ENCODE measurements at regions not wholly inside any gene's neighbourhood (a gene's known extent, or its start where the extent isn't known, plus 50 kb on each side); places are given as distances from the start of the nearest gene placed in this dataset.

DNA sequence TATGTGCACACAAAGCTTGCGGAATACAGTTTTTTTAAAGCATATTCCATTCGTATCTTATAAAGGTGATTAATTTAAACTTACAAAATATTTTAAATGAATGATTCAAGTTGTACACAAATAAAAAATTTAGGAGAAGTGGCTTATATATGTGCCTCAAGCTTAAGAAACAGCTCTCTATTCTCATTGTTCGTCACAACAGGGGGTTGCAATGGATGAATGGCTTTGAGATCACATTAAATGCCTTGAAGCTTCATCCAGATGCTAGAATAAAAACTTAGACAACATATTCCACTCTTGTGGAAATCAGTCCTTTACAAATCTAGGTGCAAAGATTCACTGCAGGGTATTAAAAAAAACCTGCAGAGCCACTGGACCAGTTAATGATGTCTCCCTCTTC, 303.9 kb upstream of the LRFN5 start:
- Histone ChIP-seq H3K9ac (ENCODE audit: low read length in 5 of 5) (no peak overlapping the region), H3K27ac (ENCODE audit: low read depth, low read length) (no peak overlapping the region), H3K4me3 (ENCODE audit: low read depth in 1 of 5, low read length in 5 of 5) (no peak overlapping the region), H3K36me3 (ENCODE audit: control insufficient read depth in 5 of 5, insufficient read depth in 5 of 5, low read length in 5 of 5) (no peaks in the 10 kb centered on the region), H3K9me3 (ENCODE audit: control insufficient read depth in 5 of 5, low read length in 5 of 5) (no peaks in the 10 kb centered on the region), H3K27me3 (ENCODE audit: control insufficient read depth in 5 of 5, insufficient read depth in 4 of 5, low read length in 5 of 5) (no peaks in the 10 kb centered on the region), H3K4me1 (ENCODE audit: control insufficient read depth in 5 of 5, insufficient read depth in 5 of 5, low read length in 5 of 5) (no peaks in the 10 kb centered on the region)

GRCh38 chr14:41299924-41300323, 306.8 kb upstream of the LRFN5 start:
- no peaks in the 10 kb centered on the region for H3K9me3 ChIP-seq (ENCODE audit: control insufficient read depth in 5 of 5, low read length in 5 of 5)

GRCh38 chr14:41298328-41298690, 308.4 kb upstream of the LRFN5 start:
- no peaks in the 10 kb centered on the region for H3K36me3 ChIP-seq (ENCODE audit: control insufficient read depth in 5 of 5, insufficient read depth in 5 of 5, low read length in 5 of 5)
- no peaks in the 10 kb centered on the region for H3K27me3 ChIP-seq (ENCODE audit: control insufficient read depth in 5 of 5, insufficient read depth in 4 of 5, low read length in 5 of 5)
- H3K9ac ChIP-seq (ENCODE audit: low read length in 5 of 5) = no peak overlapping the region
- H3K4me3 ChIP-seq (ENCODE audit: low read depth in 1 of 5, low read length in 5 of 5) = no peak overlapping the region
- H3K9me3 ChIP-seq (ENCODE audit: control insufficient read depth in 5 of 5, low read length in 5 of 5) = no peaks in the 10 kb centered on the region
- H3K27ac ChIP-seq (ENCODE audit: low read depth, low read length) = no peak overlapping the region
- no peaks in the 10 kb centered on the region for H3K4me1 ChIP-seq (ENCODE audit: control insufficient read depth in 5 of 5, insufficient read depth in 5 of 5, low read length in 5 of 5)

More at GRCh38 chr14:41299924-41300323, 306.8 kb upstream of the LRFN5 start:
- Histone ChIP-seq H3K4me1 (ENCODE audit: control insufficient read depth in 5 of 5, insufficient read depth in 5 of 5, low read length in 5 of 5) (no peaks in the 10 kb centered on the region), H3K36me3 (ENCODE audit: control insufficient read depth in 5 of 5, insufficient read depth in 5 of 5, low read length in 5 of 5) (no peaks in the 10 kb centered on the region), H3K4me3 (ENCODE audit: low read depth in 1 of 5, low read length in 5 of 5) (no peak overlapping the region), H3K9ac (ENCODE audit: low read length in 5 of 5) (no peak overlapping the region), H3K27me3 (ENCODE audit: control insufficient read depth in 5 of 5, insufficient read depth in 4 of 5, low read length in 5 of 5) (no peaks in the 10 kb centered on the region), H3K27ac (ENCODE audit: low read depth, low read length) (no peak overlapping the region)

DNA sequence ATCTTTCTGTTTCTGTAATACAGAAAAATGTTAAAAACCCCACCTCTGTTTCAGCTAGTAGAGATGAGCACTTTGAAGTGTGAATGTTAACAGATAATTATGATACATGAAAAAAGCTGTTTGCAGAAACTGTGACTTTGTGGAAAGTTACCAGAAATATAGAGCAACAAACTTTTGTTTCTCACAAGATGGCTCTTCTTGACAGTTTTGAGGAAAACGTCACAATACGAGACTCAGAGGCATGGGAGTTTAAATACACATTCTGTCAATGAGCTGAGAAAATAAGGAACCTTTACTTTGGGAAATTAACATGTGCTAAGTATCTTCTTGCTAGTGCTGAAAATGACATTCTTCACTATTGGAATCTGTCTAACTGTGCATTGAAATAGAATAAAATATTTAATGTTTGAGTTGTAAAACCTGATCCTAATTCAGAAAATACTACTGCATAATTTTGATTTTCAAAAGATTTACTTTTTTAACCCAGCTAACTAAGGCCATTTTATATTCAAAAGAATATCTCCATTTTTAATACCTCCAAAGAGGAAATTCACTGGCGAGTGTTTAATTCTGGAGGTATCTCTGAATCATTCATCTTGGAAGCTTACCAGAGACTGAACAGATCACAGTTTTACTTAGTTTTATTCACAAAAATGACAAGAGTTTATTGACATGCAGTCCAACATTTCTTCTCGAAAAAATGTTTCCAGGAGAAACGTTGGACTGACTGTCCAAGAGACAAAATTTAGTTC, 308.9 kb upstream of the LRFN5 start:
- Histone ChIP-seq H3K36me3 (ENCODE audit: control insufficient read depth in 5 of 5, insufficient read depth in 5 of 5, low read length in 5 of 5) (no peaks in the 10 kb centered on the region), H3K4me1 (ENCODE audit: control insufficient read depth in 5 of 5, insufficient read depth in 5 of 5, low read length in 5 of 5) (no peaks in the 10 kb centered on the region), H3K4me3 (ENCODE audit: low read depth in 1 of 5, low read length in 5 of 5) (no peak overlapping the region), H3K9ac (ENCODE audit: low read length in 5 of 5) (no peak overlapping the region), H3K9me3 (ENCODE audit: control insufficient read depth in 5 of 5, low read length in 5 of 5) (no peaks in the 10 kb centered on the region), H3K27ac (ENCODE audit: low read depth, low read length) (no peak overlapping the region), H3K27me3 (ENCODE audit: control insufficient read depth in 5 of 5, insufficient read depth in 4 of 5, low read length in 5 of 5) (no peaks in the 10 kb centered on the region)

DNA sequence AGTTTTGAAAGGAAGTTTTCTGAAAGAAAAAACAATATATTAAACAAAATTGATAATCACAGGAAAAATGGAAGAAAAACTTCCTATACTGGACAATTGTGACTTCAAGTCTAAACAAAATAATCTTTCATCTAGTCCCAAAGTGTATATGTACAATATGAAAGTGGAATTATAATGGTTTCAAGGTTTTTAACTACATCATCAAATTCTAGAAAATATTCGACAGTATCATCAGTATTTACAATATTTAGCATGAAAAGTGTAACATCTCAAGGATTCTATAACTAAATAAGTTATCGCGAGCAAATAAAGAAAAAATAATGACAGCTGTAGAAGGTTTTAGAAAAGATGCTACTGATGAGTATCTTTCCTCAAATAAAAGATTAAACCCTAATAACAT, 310.9 kb upstream of the LRFN5 start:
- no peaks in the 10 kb centered on the region for H3K27me3 ChIP-seq (ENCODE audit: control insufficient read depth in 5 of 5, insufficient read depth in 4 of 5, low read length in 5 of 5)
- peaks cover 0 to 2% (median 0%) of the 10 kb centered on the region in 5 donors for H3K9me3 ChIP-seq (ENCODE audit: control insufficient read depth in 5 of 5, low read length in 5 of 5)
- no peaks in the 10 kb centered on the region for H3K4me1 ChIP-seq (ENCODE audit: control insufficient read depth in 5 of 5, insufficient read depth in 5 of 5, low read length in 5 of 5)
- no peak overlapping the region for H3K4me3 ChIP-seq (ENCODE audit: low read depth in 1 of 5, low read length in 5 of 5)
- no peaks in the 10 kb centered on the region for H3K36me3 ChIP-seq (ENCODE audit: control insufficient read depth in 5 of 5, insufficient read depth in 5 of 5, low read length in 5 of 5)
- no peak overlapping the region for H3K9ac ChIP-seq (ENCODE audit: low read length in 5 of 5)
- no peak overlapping the region for H3K27ac ChIP-seq (ENCODE audit: low read depth, low read length)

GRCh38 chr14:41289025-41289424, 317.7 kb upstream of the LRFN5 start:
- no peaks in the 10 kb centered on the region for H3K36me3 ChIP-seq (ENCODE audit: control insufficient read depth in 5 of 5, insufficient read depth in 5 of 5, low read length in 5 of 5)
- no peak overlapping the region for H3K4me3 ChIP-seq (ENCODE audit: low read depth in 1 of 5, low read length in 5 of 5)
- peaks cover 0 to 6% (median 0%) of the 10 kb centered on the region in 5 donors for H3K9me3 ChIP-seq (ENCODE audit: control insufficient read depth in 5 of 5, low read length in 5 of 5)
- H3K27me3 ChIP-seq (ENCODE audit: control insufficient read depth in 5 of 5, insufficient read depth in 4 of 5, low read length in 5 of 5) = no peaks in the 10 kb centered on the region
- no peak overlapping the region for H3K9ac ChIP-seq (ENCODE audit: low read length in 5 of 5)
- no peak overlapping the region for H3K27ac ChIP-seq (ENCODE audit: low read depth, low read length)
- no peaks in the 10 kb centered on the region for H3K4me1 ChIP-seq (ENCODE audit: control insufficient read depth in 5 of 5, insufficient read depth in 5 of 5, low read length in 5 of 5)

DNA sequence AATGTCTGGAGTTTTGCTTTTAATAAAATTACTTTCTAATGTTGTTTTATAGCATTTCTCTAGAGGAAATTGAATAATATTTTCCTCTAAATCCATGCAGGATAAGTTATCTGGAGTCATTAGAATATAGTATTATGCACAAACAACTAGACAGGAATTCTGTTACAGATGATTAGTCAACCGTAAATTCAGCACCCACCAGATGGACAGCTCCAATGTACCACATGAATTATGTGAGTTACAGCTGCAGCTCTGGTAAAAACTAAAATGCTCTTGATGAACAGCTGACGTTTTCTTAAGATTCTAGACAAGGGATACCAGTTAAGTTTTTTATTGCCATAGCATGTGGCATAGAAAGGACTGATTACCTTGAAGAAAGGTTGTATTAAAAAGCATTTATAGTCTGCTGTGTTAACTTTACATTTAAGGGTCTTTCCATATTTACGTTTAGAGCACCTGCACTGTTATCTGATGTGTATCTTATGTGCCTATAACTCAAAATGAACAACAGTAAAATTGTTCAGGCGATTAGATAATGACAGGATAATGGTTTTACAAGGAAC, 321.4 kb upstream of the LRFN5 start:
- Histone ChIP-seq H3K4me1 (ENCODE audit: control insufficient read depth in 5 of 5, insufficient read depth in 5 of 5, low read length in 5 of 5) (no peaks in the 10 kb centered on the region), H3K4me3 (ENCODE audit: low read depth in 1 of 5, low read length in 5 of 5) (no peak overlapping the region), H3K36me3 (ENCODE audit: control insufficient read depth in 5 of 5, insufficient read depth in 5 of 5, low read length in 5 of 5) (no peaks in the 10 kb centered on the region), H3K9me3 (ENCODE audit: control insufficient read depth in 5 of 5, low read length in 5 of 5) (peaks cover 0 to 6% (median 0%) of the 10 kb centered on the region in 5 donors), H3K27me3 (ENCODE audit: control insufficient read depth in 5 of 5, insufficient read depth in 4 of 5, low read length in 5 of 5) (no peaks in the 10 kb centered on the region), H3K27ac (ENCODE audit: low read depth, low read length) (no peak overlapping the region), H3K9ac (ENCODE audit: low read length in 5 of 5) (no peak overlapping the region)

DNA sequence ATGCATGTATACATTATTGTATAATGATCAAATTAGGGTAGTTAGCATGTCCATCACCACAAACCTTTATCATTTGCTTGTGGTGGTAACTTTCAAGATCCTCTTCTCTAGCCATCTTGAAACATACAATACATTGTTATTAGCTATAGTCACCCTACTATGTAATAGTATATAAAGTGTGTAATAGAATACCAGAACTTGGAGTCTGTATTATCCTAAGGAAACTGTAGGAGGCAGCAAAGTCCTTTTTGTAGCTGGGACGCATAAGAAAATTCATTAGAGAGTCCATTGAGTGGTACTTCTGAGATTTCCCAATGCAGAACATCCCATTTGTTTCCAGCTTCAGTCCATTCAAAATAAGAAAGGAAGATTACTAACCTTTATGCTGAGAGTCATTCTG, 325.9 kb upstream of the LRFN5 start:
- Histone ChIP-seq H3K4me1 (ENCODE audit: control insufficient read depth in 5 of 5, insufficient read depth in 5 of 5, low read length in 5 of 5) (no peaks in the 10 kb centered on the region), H3K27ac (ENCODE audit: low read depth, low read length) (no peak overlapping the region), H3K9ac (ENCODE audit: low read length in 5 of 5) (no peak overlapping the region), H3K9me3 (ENCODE audit: control insufficient read depth in 5 of 5, low read length in 5 of 5) (no peaks in the 10 kb centered on the region), H3K4me3 (ENCODE audit: low read depth in 1 of 5, low read length in 5 of 5) (no peak overlapping the region), H3K36me3 (ENCODE audit: control insufficient read depth in 5 of 5, insufficient read depth in 5 of 5, low read length in 5 of 5) (no peaks in the 10 kb centered on the region), H3K27me3 (ENCODE audit: control insufficient read depth in 5 of 5, insufficient read depth in 4 of 5, low read length in 5 of 5) (no peaks in the 10 kb centered on the region)

DNA sequence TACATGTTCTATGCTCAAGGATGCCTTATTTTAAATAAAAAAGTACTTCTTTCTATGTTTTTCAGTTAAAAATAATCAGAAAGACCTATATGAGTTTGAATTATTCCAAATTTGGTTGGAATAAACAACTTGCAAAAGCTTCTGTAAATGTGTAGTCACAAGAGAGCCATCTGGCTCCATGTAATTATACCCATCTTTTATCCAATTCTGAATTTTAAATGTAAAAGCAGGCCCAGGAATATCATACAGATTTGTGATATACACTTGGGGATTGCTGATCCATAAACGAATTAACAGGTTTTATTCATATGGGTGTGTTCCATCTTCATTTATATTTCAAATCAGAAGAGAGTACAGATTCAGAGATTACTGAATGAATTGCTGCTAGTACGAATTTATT, 329.2 kb upstream of the LRFN5 start:
- no peak overlapping the region for H3K27ac ChIP-seq (ENCODE audit: low read depth, low read length)

GRCh38 chr14:41257476-41257875, 349.2 kb upstream of the LRFN5 start:
- Histone ChIP-seq H3K9me3 (ENCODE audit: control insufficient read depth in 5 of 5, low read length in 5 of 5) (peaks cover 0 to 15% (median 10%) of the 10 kb centered on the region in 5 donors), H3K27ac (ENCODE audit: low read depth, low read length) (no peak overlapping the region), H3K4me1 (ENCODE audit: control insufficient read depth in 5 of 5, insufficient read depth in 5 of 5, low read length in 5 of 5) (no peaks in the 10 kb centered on the region), H3K4me3 (ENCODE audit: low read depth in 1 of 5, low read length in 5 of 5) (no peak overlapping the region), H3K36me3 (ENCODE audit: control insufficient read depth in 5 of 5, insufficient read depth in 5 of 5, low read length in 5 of 5) (no peaks in the 10 kb centered on the region), H3K9ac (ENCODE audit: low read length in 5 of 5) (no peak overlapping the region), H3K27me3 (ENCODE audit: control insufficient read depth in 5 of 5, insufficient read depth in 4 of 5, low read length in 5 of 5) (no peaks in the 10 kb centered on the region)

More for the DNA sequence above, 329.2 kb upstream of the LRFN5 start:
- no peaks in the 10 kb centered on the region for H3K27me3 ChIP-seq (ENCODE audit: control insufficient read depth in 5 of 5, insufficient read depth in 4 of 5, low read length in 5 of 5)
- no peaks in the 10 kb centered on the region for H3K36me3 ChIP-seq (ENCODE audit: control insufficient read depth in 5 of 5, insufficient read depth in 5 of 5, low read length in 5 of 5)
- H3K9ac ChIP-seq (ENCODE audit: low read length in 5 of 5) = no peak overlapping the region
- no peaks in the 10 kb centered on the region for H3K9me3 ChIP-seq (ENCODE audit: control insufficient read depth in 5 of 5, low read length in 5 of 5)
- no peaks in the 10 kb centered on the region for H3K4me1 ChIP-seq (ENCODE audit: control insufficient read depth in 5 of 5, insufficient read depth in 5 of 5, low read length in 5 of 5)
- H3K4me3 ChIP-seq (ENCODE audit: low read depth in 1 of 5, low read length in 5 of 5) = no peak overlapping the region
